Transverse colon (tissue), 4 donors: ENCODE measurements at regions not wholly inside any gene's neighbourhood (a gene's known extent, or its start where the extent isn't known, plus 50 kb on each side); places are given as distances from the start of the nearest gene placed in this dataset.

ENCODE experiments used
- CTCF ChIP-seq, 5 experiments: fragments of 200-600 bp in 3 of 5; fragments of 450-650 bp in 2 of 5; sonication (generic) in 3 of 5; IDR thresholded peaks; 1 replicate in 2 of 5; 2 replicates in 3 of 5; pipeline ENCODE4 v1.5.1; 2016 to 2017; ENCODE audit warnings: antibody characterized with exemption in 5 of 5, inconsistent platforms in 3 of 5, mild to moderate bottlenecking in 2 of 5, moderate library complexity in 1 of 5
- EP300 ChIP-seq: sonication (generic); formaldehyde crosslinking; IDR thresholded peaks from one replicate; pipeline ENCODE4 v1.6.1; 2017; ENCODE audit warnings: antibody characterized with exemption, low read depth
- POLR2A ChIP-seq: fragments of 450-650 bp; IDR thresholded peaks from one replicate; pipeline ENCODE4 v1.6.1; 2016; ENCODE audit warnings: antibody characterized with exemption, mild to moderate bottlenecking, moderate library complexity
- POLR2AphosphoS5 ChIP-seq, 3 donors: sonication (generic); formaldehyde crosslinking; IDR thresholded peaks; one replicate each; pipeline ENCODE4 v1.6.1; 2016; ENCODE audit warnings: antibody characterized with exemption in 3 of 3

- TF ChIP-seq CTCF (IDR thresholded peaks at IDR 0.05) = no peak
- no peak for TF ChIP-seq EP300
- no peak for TF ChIP-seq POLR2AphosphoS5 (IDR thresholded peaks at IDR 0.05)
- TF ChIP-seq POLR2A = no peak
Observed at GRCh38 chr18:55685638-55686037, 97.6 kb upstream of the TCF4 start.
